K562 (cell line): ENCODE measurements at regions not wholly inside any gene's neighbourhood (a gene's known extent, or its start where the extent isn't known, plus 50 kb on each side); places are given as distances from the start of the nearest gene placed in this dataset.

Experiments
- SMARCE1 ChIP-seq: fragments of 450-650 bp; IDR thresholded peaks from 2 replicates; pipeline ENCODE4 v1.7.1; 2016; ENCODE audit warnings: mild to moderate bottlenecking
- SREBF1 ChIP-seq: fragments of 150-350 bp; IDR thresholded peaks from 2 replicates; pipeline ENCODE4 v1.6.1; 2014; ENCODE audit warnings: antibody characterized with exemption, low read depth, low read length, borderline replicate concordance
- ZBTB43 ChIP-seq: sonication (generic); formaldehyde crosslinking; IDR thresholded peaks from 2 replicates; pipeline ENCODE4 v1.8.0; 2023; ENCODE audit warnings: mild to moderate bottlenecking, missing genetic modification reagents
- ZKSCAN3 ChIP-seq: fragments of 250-450 bp; sonication (Bioruptor Pico); IDR thresholded peaks from 2 replicates; pipeline ENCODE4 v1.4.0; 2020
- ZNF197 ChIP-seq: fragments of 200-800 bp; sonication (Bioruptor generic); IDR thresholded peaks from 2 replicates; pipeline ENCODE4 v1.6.1; 2016; ENCODE audit warnings: low read depth, missing genetic modification characterization, missing compliant biosample characterization
- ZNF384 ChIP-seq: IDR thresholded peaks from 2 replicates; pipeline ENCODE4 v1.6.1; 2012; ENCODE audit warnings: low read depth, low read length, improper control_type of control experiment
- ZNF583 ChIP-seq: fragments of 250-450 bp; sonication (Bioruptor Pico); IDR thresholded peaks from 2 replicates; pipeline ENCODE4 v1.4.0; 2020
- TF ChIP-seq, protein P1 (sequence below): IDR thresholded peaks from 3 replicates; pipeline ENCODE4 v1.6.1; 2011; ENCODE audit warnings: borderline replicate concordance, mild to moderate bottlenecking, moderate library complexity; ENCODE audit not compliant: insufficient read length; ENCODE audit errors: extremely low read depth
- TF ChIP-seq, protein P2 (sequence below): sonication (generic); formaldehyde crosslinking; IDR thresholded peaks from 2 replicates; pipeline ENCODE4 v1.8.1; 2023; ENCODE audit warnings: mild to moderate bottlenecking, missing genetic modification reagents
- TF ChIP-seq, protein P3 (sequence below), 2 experiments: fragments of 250-450 bp in 1 of 2; fragments of 450-650 bp in 1 of 2; sonication (Bioruptor Pico) in 1 of 2; IDR thresholded peaks; 2 replicates each; pipeline versions ENCODE4 v1.6.1 to v1.8.0; 2016 to 2021; ENCODE audit warnings: mild to moderate bottlenecking in 2 of 2, moderate library complexity in 2 of 2, missing compliant biosample characterization in 1 of 2, missing genetic modification characterization in 1 of 2

DNA sequence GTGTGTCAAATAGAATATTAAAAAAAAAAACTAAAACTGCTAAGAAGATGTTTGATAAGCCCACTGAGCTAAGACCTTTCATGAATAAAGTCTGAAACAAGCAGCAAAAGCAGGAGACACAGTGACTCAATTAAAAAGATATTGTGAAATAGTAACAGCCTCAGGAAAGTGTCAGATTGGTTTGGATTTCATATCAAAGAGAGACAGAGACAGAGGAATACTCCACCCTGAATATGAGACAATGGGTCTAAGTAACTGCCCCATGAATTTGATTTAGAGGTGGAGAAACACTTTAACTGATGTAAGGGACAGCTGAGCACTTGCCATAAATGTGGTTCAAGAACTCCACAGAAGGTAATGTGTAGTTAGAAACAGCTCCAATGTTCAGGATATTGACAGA lies 277.9 kb upstream of the FOXG1 start (continued):
- TF ChIP-seq, protein P1, sequence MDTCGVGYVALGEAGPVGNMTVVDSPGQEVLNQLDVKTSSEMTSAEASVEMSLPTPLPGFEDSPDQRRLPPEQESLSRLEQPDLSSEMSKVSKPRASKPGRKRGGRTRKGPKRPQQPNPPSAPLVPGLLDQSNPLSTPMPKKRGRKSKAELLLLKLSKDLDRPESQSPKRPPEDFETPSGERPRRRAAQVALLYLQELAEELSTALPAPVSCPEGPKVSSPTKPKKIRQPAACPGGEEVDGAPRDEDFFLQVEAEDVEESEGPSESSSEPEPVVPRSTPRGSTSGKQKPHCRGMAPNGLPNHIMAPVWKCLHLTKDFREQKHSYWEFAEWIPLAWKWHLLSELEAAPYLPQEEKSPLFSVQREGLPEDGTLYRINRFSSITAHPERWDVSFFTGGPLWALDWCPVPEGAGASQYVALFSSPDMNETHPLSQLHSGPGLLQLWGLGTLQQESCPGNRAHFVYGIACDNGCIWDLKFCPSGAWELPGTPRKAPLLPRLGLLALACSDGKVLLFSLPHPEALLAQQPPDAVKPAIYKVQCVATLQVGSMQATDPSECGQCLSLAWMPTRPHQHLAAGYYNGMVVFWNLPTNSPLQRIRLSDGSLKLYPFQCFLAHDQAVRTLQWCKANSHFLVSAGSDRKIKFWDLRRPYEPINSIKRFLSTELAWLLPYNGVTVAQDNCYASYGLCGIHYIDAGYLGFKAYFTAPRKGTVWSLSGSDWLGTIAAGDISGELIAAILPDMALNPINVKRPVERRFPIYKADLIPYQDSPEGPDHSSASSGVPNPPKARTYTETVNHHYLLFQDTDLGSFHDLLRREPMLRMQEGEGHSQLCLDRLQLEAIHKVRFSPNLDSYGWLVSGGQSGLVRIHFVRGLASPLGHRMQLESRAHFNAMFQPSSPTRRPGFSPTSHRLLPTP: no peak
- TF ChIP-seq ZNF384: no peak
- TF ChIP-seq ZKSCAN3: no peak
- no peak for TF ChIP-seq SMARCE1
- TF ChIP-seq ZBTB43: no peak
- TF ChIP-seq, protein P2, sequence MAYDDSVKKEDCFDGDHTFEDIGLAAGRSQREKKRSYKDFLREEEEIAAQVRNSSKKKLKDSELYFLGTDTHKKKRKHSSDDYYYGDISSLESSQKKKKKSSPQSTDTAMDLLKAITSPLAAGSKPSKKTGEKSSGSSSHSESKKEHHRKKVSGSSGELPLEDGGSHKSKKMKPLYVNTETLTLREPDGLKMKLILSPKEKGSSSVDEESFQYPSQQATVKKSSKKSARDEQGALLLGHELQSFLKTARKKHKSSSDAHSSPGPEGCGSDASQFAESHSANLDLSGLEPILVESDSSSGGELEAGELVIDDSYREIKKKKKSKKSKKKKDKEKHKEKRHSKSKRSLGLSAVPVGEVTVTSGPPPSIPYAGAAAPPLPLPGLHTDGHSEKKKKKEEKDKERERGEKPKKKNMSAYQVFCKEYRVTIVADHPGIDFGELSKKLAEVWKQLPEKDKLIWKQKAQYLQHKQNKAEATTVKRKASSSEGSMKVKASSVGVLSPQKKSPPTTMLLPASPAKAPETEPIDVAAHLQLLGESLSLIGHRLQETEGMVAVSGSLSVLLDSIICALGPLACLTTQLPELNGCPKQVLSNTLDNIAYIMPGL (CRISPR knock-in tag): no peak
- no peak for TF ChIP-seq SREBF1
- no peak for TF ChIP-seq ZNF583
- no peak for TF ChIP-seq ZNF197 (CRISPR knock-in tag)
- TF ChIP-seq, protein P3, sequence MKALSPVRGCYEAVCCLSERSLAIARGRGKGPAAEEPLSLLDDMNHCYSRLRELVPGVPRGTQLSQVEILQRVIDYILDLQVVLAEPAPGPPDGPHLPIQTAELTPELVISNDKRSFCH (CRISPR knock-in tag; IDR thresholded peaks at IDR 0.05): no peak
- TF ChIP-seq, protein P3 (tag; IDR thresholded peaks at IDR 0.05): no peak
- TF ChIP-seq, all 486 proteins: peak for 0
